GM18858 (cell line): ENCODE measurements at regions not wholly inside any gene's neighbourhood (a gene's known extent, or its start where the extent isn't known, plus 50 kb on each side); places are given as distances from the start of the nearest gene placed in this dataset.
"Not testable (repeated sequence)": the region's sequence is repeated elsewhere in the genome, so short reads cannot be mapped to it uniquely, and the experiment has no call there.

ENCODE experiments used
- ATAC-seq: cut with Tn5 transposase; IDR thresholded peaks from one replicate; pipeline ENCODE4 v1.9.1; 2021; ENCODE audit not compliant: unreplicated experiment

- ATAC-seq, result no peak
Observed at GRCh38 chr6:81565071-81565470, 187.4 kb downstream of the TENT5A start.

GRCh38 chr6:81564470-81565068, 187.9 kb downstream of the TENT5A start:
- no peak for ATAC-seq

GRCh38 chr6:81562169-81562568, 190.3 kb downstream of the TENT5A start:
- ATAC-seq, result no peak

- ATAC-seq, result no peak
Observed at GRCh38 chr6:81561731-81562130, 190.8 kb downstream of the TENT5A start.

GRCh38 chr6:81561071-81561564, 191.4 kb downstream of the TENT5A start:
- ATAC-seq, result no peak

- no peak for ATAC-seq
Observed at GRCh38 chr6:81557811-81558210, 194.7 kb downstream of the TENT5A start.

GRCh38 chr6:81556551-81556950, 195.9 kb downstream of the TENT5A start:
- ATAC-seq, result no peak

GRCh38 chr6:81553216-81553615, 199.3 kb downstream of the TENT5A start:
- ATAC-seq, result no peak

- ATAC-seq, result no peak
Observed at GRCh38 chr6:81552644-81553043, 199.8 kb downstream of the TENT5A start.

- no peak for ATAC-seq
Observed at GRCh38 chr6:81547149-81547548, 205.3 kb downstream of the TENT5A start.

- ATAC-seq, result no peak
Observed at GRCh38 chr6:81534934-81535465, 217.5 kb downstream of the TENT5A start.

- no peak for ATAC-seq
Observed at GRCh38 chr6:81531869-81532561, 220.5 kb downstream of the TENT5A start.

- ATAC-seq, result no peak
Observed at GRCh38 chr6:81517455-81517854, 235.0 kb downstream of the TENT5A start.

GRCh38 chr6:81515562-81516453, 236.7 kb downstream of the TENT5A start:
- ATAC-seq, result no peak

GRCh38 chr6:81514195-81514594, 238.3 kb downstream of the TENT5A start:
- not testable (repeated sequence) for ATAC-seq

- ATAC-seq, result no peak
Observed at GRCh38 chr6:81511423-81511822, 241.1 kb downstream of the TENT5A start.

GRCh38 chr6:81495999-81496398, 256.5 kb downstream of the TENT5A start:
- no peak for ATAC-seq

GRCh38 chr6:81491454-81492101, 260.9 kb downstream of the TENT5A start:
- no peak for ATAC-seq

GRCh38 chr6:81487489-81487888, 265.0 kb downstream of the TENT5A start:
- no peak for ATAC-seq

GRCh38 chr6:81486234-81486633, 266.2 kb downstream of the TENT5A start:
- ATAC-seq, result no peak

- no peak for ATAC-seq
Observed at GRCh38 chr6:81485395-81485794, 267.1 kb downstream of the TENT5A start.
